GM18520 (cell line): ENCODE measurements at regions not wholly inside any gene's neighbourhood (a gene's known extent, or its start where the extent isn't known, plus 50 kb on each side); places are given as distances from the start of the nearest gene placed in this dataset.

Source experiments
- ATAC-seq: cut with Tn5 transposase; IDR thresholded peaks from one replicate; pipeline ENCODE4 v1.9.1; 2021; ENCODE audit not compliant: unreplicated experiment

GRCh38 chr12:28876196-28876798, 272.8 kb upstream of the FAR2 start:
- ATAC-seq, result no peak

GRCh38 chr12:28877854-28878253, 271.2 kb upstream of the FAR2 start:
- ATAC-seq, result no peak

GRCh38 chr12:28878629-28879028, 270.4 kb upstream of the FAR2 start:
- ATAC-seq, result no peak

- ATAC-seq, result peak; percentile 60
Measured at GRCh38 chr12:28879379-28879778, 269.7 kb upstream of the FAR2 start.

GRCh38 chr12:28882444-28882843, 266.6 kb upstream of the FAR2 start:
- ATAC-seq, result no peak

GRCh38 chr12:28883406-28883997, 265.6 kb upstream of the FAR2 start:
- no peak for ATAC-seq

- ATAC-seq, result no peak
Measured at GRCh38 chr12:28884904-28885679, 264.0 kb upstream of the FAR2 start.

- no peak for ATAC-seq
Measured at GRCh38 chr12:28885928-28886327, 263.1 kb upstream of the FAR2 start.

GRCh38 chr12:28887461-28887990, 261.6 kb upstream of the FAR2 start:
- no peak for ATAC-seq

- no peak for ATAC-seq
Measured at GRCh38 chr12:28890664-28891063, 258.4 kb upstream of the FAR2 start.

- ATAC-seq, result no peak
Measured at GRCh38 chr12:28891126-28891525, 258.0 kb upstream of the FAR2 start.

- no peak for ATAC-seq
Measured at GRCh38 chr12:28893365-28893764, 255.7 kb upstream of the FAR2 start.

- no peak for ATAC-seq
Measured at GRCh38 chr12:28893856-28894255, 255.2 kb upstream of the FAR2 start.

GRCh38 chr12:28896421-28896820, 252.7 kb upstream of the FAR2 start:
- ATAC-seq, result no peak

- ATAC-seq, result no peak
Measured at GRCh38 chr12:28898038-28898437, 251.0 kb upstream of the FAR2 start.

- no peak for ATAC-seq
Measured at GRCh38 chr12:28899951-28900350, 249.1 kb upstream of the FAR2 start.

GRCh38 chr12:28905220-28905955, 243.7 kb upstream of the FAR2 start:
- ATAC-seq, result no peak

- ATAC-seq, result no peak
Measured at GRCh38 chr12:28908646-28909045, 240.4 kb upstream of the FAR2 start.

- ATAC-seq, result no peak
Measured at GRCh38 chr12:28909291-28909690, 239.8 kb upstream of the FAR2 start.

- ATAC-seq, result no peak
Measured at GRCh38 chr12:28925719-28926376, 223.2 kb upstream of the FAR2 start.

- no peak for ATAC-seq
Measured at GRCh38 chr12:28930704-28931103, 218.4 kb upstream of the FAR2 start.
